Kidney (tissue), 13 donors: ENCODE measurements at regions not wholly inside any gene's neighbourhood (a gene's known extent, or its start where the extent isn't known, plus 50 kb on each side); places are given as distances from the start of the nearest gene placed in this dataset.
"Not testable (repeated sequence)": the region's sequence is repeated elsewhere in the genome, so short reads cannot be mapped to it uniquely, and the experiment has no call there.

Source experiments
- DNase-seq, 5 donors: peaks; one replicate each; pipeline ENCODE4 v3.0.0-alpha.2; 2013 to 2020
- FAIRE-seq: peaks from 2 replicates; lab custom pipeline; 2012; peaks lifted over from hg19 to GRCh38; lab: Jason Lieb, UNC
- H3K27ac ChIP-seq, 2 donors: one replicate each; pipeline ENCODE4 v1.7.0; 2013; ENCODE audit warnings: low read depth in 2 of 2, low read length in 2 of 2, inconsistent platforms in 1 of 2
- H3K27me3 ChIP-seq: one replicate; pipeline ENCODE4 v1.7.1; 2013; ENCODE audit warnings: low read length, inconsistent platforms; ENCODE audit not compliant: control insufficient read depth, insufficient read depth
- H3K36me3 ChIP-seq, 3 donors: one replicate each; pipeline versions ENCODE4 v1.7.0 to v1.7.1; 2013; ENCODE audit warnings: low read length in 3 of 3, control low read depth in 1 of 3, inconsistent platforms in 1 of 3; ENCODE audit not compliant: insufficient read depth in 3 of 3, control insufficient read depth in 2 of 3
- H3K4me1 ChIP-seq, 3 donors: one replicate each; pipeline versions ENCODE4 v1.7.0 to v1.7.1; 2013; ENCODE audit warnings: low read length in 3 of 3, inconsistent platforms in 1 of 3, low read depth in 1 of 3; ENCODE audit not compliant: control insufficient read depth in 2 of 3, insufficient read depth in 2 of 3
- H3K4me3 ChIP-seq, 3 donors: one replicate each; pipeline versions ENCODE4 v1.7.0 to v1.8.1; 2013; ENCODE audit warnings: low read length in 3 of 3, control low read depth in 1 of 3, inconsistent platforms in 1 of 3
- H3K9ac ChIP-seq, 3 donors: one replicate each; pipeline versions ENCODE4 v1.7.0 to v1.7.1; 2013; ENCODE audit warnings: low read length in 3 of 3, control low read depth in 1 of 3, inconsistent platforms in 1 of 3
- H3K9me3 ChIP-seq, 3 donors: one replicate each; pipeline versions ENCODE4 v1.7.0 to v1.7.1; 2013; ENCODE audit warnings: low read length in 3 of 3, control low read depth in 1 of 3, inconsistent platforms in 1 of 3; ENCODE audit not compliant: control insufficient read depth in 2 of 3, insufficient read depth in 1 of 3
- CTCF ChIP-seq: IDR thresholded peaks from 3 replicates; pipeline ENCODE4 v1.5.1; 2012; ENCODE audit warnings: mild to moderate bottlenecking, moderate library complexity, borderline replicate concordance; ENCODE audit not compliant: insufficient read depth; ENCODE audit errors: extremely low read depth
- intact Hi-C: fragments of 100-400 bp; cut with DNase I; formaldehyde crosslinking; loops from one replicate; pipeline ENCODE4 v1.11.1; 2022
- donor health status: control.
- donor health status: control.
- donor health status: control.
- donor health status: control.
- donor health status: control.
- donor health status: DM: yes; HTN: yes; CAD: no.
- donor health status: Normal renal cell carcinoma (clear cell type).

- TF ChIP-seq CTCF = no peak
- no peak overlapping the region for H3K27ac ChIP-seq
- intact Hi-C loops = no loop called here
- H3K9me3 ChIP-seq = no peaks in the 10 kb centered on the region
- no peaks in the 10 kb centered on the region for H3K27me3 ChIP-seq
- H3K9ac ChIP-seq = no peak overlapping the region
- DNase-seq (no peak), FAIRE-seq (no peak)
- no peaks in the 10 kb centered on the region for H3K36me3 ChIP-seq
- no peak overlapping the region for H3K4me3 ChIP-seq
- no peaks in the 10 kb centered on the region for H3K4me1 ChIP-seq
Observed at GRCh38 chr5:17854901-17855300, 220.6 kb downstream of the TAF11L14 start.

- Histone ChIP-seq H3K36me3 (no peaks in the 10 kb centered on the region), H3K27ac (no peak overlapping the region), H3K9ac (no peak overlapping the region), H3K27me3 (no peaks in the 10 kb centered on the region), H3K4me3 (no peak overlapping the region), H3K9me3 (no peaks in the 10 kb centered on the region), H3K4me1 (no peaks in the 10 kb centered on the region)
- DNase-seq = no peak
- intact Hi-C loops = no loop called here
- no peak for TF ChIP-seq CTCF
- FAIRE-seq = no peak
Observed at GRCh38 chr5:17860660-17861315, 226.5 kb downstream of the TAF11L14 start.

- H3K9ac ChIP-seq, H3K9me3 ChIP-seq, DNase-seq, H3K4me1 ChIP-seq, H3K4me3 ChIP-seq, H3K27ac ChIP-seq, H3K36me3 ChIP-seq, FAIRE-seq, intact Hi-C loops, H3K27me3 ChIP-seq: not testable (repeated sequence)
Observed at GRCh38 chr5:17864903-17865302, 230.6 kb downstream of the TAF11L14 start.

GRCh38 chr5:17865966-17866365, 231.7 kb downstream of the TAF11L14 start:
- H3K27ac ChIP-seq, DNase-seq, H3K27me3 ChIP-seq, H3K36me3 ChIP-seq, H3K4me1 ChIP-seq, H3K4me3 ChIP-seq, intact Hi-C loops, H3K9ac ChIP-seq, FAIRE-seq, H3K9me3 ChIP-seq: not testable (repeated sequence)
